ENCODE measurements at regions not wholly inside any gene's neighbourhood (a gene's known extent, or its start where the extent isn't known, plus 50 kb on each side); places are given as distances from the start of the nearest gene placed in this dataset.

DNA sequence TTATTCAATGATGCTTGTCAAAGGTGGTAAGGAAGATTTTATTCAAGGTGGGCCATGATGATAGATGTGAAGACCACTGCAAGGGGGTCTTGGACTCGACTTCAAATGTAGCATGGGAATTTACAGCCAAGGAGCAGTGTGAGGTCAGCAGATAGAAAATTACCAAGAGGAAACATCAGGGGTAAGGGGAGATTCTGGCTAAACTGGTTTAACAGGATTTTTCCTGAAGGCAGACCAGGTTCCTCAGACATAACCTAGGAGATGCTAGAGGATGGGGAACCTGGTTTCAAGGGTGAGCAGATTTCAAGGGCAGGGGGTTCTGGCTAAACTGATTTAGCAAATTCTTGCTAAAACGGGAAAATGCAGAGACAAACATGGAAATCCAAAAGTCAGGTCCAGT, 464.9 kb downstream of the TAFA4 start:
- no peak for DNase-seq (ENCODE audit: low read depth)

DNA sequence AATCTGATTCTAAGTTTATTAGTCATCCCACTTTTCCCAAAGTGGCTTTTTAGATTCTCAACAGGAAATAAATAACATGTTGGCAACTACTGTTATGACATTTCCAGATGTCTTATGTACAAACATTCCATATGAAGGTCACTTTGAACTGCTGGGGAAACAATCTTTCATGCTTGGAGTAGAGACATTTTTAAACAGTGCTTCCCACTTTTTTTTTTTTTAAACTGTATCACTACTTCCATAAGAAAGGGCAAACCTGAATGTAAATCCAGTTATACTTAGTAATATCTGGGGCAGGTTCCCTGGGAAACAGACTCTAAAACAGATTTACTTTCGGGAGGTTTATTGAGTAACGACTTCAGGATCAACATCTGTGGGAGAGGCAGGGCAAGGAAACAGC, 473.8 kb downstream of the TAFA4 start:
- no peak for DNase-seq (ENCODE audit: low read depth)

DNA sequence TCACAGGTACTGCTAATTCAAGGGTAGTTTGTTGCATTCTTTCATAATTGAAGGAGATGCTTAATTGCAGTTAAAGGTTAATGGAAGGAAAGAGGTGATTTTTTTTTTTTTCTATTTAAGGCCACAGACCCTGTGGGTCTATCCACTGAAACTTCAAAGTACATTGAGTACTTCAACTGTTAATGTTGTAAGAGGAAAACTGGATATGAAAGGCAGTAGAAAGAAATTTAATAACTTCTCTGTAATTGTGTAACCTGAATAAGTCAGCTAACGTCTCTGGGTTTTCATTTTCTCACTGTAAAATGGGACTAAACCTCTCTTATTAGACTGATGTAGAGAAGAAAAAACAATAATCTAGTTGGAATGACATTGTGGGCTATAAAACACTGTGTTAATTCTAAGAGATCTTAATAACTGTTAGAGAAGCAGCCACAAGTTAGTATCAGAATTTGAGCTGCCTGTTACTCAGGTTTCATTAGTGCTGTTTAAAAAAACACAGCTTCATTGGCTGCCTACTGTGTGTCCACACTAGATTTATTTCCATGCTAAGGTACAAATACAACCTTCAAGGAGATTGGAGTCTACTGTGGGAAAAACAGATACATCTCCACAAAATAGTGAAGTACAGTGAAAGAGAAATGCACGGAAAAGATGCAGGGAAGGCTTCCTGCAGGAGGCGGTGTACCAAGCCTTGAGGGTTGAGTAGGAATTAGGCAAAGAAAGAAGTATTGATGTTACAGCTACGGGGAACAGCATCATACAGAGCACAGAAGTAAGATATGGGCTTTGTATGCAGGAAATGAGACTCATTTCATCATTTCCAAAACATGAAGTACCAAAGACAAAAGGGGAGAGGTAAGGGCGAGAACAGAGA, 483.6 kb downstream of the TAFA4 start:
- DNase-seq (ENCODE audit: low read depth) = no peak

DNA sequence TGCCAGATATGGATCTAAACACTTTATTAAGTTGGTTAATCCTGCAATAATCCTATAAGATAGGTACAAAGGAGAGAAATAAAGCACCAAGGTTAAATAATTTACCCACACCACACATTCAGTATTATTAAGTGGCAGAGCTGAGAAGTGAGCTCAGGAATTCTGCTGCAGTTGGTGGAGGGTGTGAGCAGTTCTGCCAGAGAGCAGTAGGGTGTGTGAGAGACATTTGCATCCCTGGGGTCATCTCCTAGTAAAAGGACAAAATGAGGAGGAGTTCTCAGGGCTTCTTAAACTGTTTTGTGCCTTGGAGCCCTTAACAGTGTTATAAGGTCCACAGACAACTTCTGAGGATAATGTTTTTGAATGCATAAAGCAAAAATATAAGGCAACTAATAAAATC, 484.5 kb downstream of the TAFA4 start:
- DNase-seq (ENCODE audit: low read depth) = no peak

DNA sequence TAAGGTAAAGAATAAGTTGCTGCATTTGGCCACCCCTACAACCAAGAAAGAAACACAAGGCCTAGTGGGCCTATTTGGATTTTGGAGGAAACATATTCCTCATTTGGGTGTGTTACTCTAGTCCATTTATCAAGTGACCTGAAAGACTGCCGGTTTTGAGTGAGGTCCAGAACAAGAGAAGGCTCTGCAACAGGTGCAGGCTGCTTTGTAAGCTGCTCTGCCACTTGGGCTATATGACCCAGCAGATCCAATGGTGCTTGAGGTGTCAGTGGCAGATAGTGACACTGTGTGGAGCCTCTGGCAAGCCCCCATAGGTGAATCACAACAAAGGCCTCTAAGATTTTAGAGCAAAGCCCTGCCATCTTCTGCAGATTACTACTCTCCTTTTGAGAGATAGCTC, 491.3 kb downstream of the TAFA4 start:
- no peak for DNase-seq (ENCODE audit: low read depth)

DNA sequence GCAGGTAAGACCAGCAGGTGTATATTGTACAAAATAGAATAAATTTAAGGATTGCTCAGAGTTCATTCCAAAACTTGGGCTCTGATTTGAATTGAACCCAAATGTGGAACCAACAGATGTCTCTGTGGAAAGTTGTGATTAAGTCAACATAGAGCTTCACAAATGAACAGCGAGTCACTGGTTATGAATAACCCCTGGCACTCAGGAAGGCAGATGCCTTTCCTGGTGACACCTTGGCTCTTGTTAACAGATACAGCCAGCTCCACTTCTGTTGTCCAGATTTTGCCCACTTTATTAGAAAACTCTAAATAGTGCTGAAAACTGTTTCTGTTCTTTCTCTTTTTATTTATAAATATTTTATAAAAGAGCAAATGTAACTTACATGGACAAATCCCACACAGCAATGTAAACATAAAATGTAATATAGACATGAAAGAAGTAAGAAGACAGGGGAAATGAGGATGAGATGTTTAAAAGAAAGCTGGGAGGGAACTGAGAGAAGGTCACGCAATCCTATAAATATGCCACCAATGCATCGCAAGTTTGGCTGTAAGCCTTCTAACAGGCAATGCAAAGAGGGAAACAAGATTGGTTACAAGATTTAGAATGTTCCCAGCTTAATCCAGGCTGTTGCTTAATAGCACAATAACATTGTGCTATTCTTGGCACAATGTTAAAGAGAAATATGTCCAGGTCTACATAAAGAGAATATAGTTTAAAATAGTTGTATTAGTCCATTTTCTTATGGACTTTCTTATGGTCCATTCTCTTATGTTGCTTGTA, 495.5 kb downstream of the TAFA4 start:
- DNase-seq (ENCODE audit: low read depth) = no peak

DNA sequence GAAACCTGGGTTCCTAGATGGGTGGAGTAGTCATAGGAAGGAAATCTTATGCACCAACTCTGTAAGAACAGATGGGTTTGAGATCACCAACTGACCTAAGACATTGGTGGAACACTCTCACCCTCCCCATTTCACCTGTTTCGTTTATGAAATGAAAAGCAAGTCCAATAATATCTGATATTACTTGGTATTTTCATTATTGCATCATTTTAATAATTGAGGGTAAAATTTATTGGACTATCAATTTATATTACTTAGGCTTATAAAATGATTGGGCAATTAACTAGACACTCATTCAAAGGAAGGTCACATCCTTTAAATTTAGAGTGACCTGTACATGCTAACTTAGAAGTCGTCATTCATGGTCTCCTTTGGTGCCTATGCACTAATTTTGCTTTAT, 503.9 kb downstream of the TAFA4 start:
- DNase-seq (ENCODE audit: low read depth) = no peak

DNA sequence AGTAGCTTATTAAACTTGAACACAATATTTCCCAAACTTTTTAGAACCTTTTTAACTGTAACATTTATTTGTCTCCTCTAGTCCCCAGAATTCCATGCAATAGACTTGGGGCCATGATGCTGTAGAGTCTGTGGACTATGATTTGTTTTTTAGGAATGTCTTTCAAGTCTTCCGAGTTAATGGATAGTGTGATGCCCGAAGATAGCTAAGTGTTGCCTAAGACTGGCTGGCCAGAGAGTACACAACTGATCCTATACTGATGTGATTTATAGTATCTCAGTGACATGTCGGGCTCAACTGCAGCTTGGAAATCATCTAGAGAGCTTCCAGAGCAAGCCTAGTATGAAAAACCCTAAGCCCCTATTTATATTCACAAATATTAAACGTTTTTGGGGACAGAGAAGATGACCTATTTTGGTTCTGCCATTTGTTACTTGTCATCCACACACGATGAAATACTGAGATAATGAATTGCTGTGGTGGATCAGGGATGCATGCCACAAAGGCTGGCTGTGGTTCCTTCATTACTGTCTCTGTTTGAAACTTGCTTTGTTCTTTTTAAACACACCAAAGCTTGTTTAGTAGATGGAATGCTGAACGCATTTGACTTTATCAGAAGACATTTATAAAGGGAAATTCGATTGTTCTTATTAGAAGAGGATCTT, 507.4 kb downstream of the TAFA4 start:
- no peak for DNase-seq (ENCODE audit: low read depth)

DNA sequence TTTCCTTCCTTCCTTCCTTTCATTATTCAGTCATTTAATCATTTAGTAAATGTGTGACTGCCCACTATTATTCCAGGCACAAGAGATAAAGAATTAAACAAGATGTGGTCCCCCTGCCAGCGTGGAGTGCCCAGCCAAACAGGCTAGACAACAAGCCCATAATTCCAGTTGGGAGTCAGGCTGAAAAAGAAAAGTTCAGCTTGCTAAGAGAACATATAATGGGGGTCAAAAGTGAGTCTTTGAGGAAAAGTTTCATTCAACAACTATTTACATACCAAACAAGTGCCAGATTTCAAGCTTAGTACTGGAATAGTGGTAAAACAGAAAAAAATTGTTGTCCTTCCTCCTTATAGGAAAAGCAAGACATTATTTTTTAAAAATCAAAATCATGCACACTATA, 523.7 kb downstream of the TAFA4 start:
- DNase-seq (ENCODE audit: low read depth) = no peak

DNA sequence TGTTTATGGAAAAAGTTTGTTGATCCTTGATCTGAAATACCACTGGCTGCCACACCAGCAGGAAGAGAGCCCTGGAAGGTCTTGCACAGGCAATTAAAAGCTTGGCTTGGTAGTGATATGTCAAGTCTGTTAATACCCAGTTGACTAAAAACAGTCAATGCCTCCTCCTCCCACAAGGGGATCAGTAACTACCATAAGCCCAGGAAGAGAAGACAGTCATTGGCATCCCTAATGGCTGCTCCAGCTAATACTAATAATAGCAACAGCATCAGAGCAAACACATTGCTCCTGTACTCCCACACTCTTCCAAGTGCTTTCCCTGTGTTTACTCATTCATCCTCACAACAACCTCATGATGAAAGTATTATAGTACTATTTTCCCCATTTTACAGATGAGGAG, 528.6 kb downstream of the TAFA4 start:
- no peak for DNase-seq (ENCODE audit: low read depth)

DNA sequence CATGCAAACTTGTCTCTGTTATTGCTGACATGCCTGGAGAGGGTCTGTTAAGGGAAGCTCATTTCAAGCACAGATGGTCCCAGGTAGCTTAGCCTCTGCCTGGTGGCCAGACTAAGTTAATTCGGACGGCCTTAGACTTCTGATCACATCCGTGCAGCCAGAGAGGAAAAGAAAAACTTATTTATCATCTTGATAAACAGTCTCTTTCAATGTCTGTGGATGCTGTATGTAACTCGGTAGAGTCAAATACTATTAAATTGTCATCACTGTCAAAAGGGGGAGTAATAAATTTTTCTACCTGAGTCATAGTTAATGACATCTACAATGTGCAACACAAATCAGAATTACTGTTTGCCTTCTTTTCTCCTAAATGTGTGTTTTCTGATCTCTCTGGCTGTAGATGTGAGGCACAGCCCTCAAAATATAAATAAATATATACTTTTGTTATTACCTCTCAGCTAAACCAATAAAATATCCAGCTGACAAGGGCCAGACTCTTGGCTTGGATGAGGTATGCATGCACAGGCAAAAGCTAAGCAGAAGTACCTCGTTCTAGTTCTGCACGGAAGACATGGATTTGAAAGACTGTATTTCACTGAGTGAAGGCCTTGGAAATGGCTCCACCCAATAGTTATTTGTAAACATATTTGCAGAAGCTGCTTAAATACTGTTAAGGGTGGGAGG, 530.0 kb downstream of the TAFA4 start:
- DNase-seq (ENCODE audit: low read depth) = no peak

DNA sequence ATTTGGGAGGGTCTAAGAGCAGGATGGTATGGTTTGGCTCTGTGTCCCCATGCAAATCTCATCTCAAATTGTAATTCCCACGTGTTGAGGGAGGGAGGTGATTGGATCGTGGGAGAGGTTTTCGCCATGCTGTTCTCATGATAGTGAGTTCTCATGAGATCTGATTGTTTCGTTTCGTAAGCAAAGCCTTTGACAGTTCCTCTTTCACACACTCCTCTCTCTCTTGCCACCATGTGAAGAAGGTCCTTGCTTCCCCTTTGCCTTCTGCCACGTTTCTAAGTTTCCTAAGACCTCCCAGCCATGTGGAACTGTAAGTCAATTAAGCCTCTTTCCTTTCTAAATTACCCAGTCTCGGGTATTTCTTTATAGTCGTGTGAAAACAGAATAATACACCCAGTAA, 553.7 kb downstream of the TAFA4 start:
- DNase-seq (ENCODE audit: low read depth) = no peak

DNA sequence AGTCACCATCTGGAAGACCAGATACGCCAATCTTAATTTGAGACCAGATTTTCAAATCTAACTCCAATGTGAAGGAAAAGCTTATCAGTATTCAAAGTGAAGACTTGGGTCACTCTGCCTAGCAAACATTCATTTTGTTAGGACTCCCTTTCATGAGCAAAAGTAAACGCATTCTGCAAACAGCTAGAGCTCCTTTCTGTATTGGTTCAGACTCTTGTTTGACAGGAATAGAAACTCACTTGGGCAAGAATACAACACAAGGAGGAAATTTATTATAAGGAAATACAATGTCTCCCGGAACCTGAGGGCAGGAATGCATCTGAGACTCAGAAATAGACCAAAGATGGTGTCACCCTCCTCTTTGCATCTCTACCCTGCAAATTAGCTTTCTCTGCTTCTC, 558.6 kb downstream of the TAFA4 start:
- no peak for DNase-seq (ENCODE audit: low read depth)

DNA sequence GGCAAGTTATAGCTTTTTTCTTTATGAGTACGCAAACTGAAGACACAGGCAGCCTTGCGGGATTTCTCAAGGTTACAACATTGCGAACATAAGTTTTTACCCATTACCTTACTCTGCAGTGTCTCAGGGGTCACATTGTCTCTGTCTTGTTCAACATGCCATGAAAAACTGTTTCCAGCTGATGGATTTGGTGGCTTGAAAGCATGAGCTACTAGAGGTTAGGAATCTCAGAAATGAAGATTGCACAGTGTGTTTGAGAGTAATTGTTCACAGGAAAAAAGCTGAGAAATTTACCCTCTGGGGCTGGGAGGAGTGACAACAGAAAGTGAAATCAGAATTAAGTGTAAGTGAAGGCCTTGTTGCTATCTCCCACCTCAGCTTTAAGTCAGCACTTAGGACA, 568.6 kb downstream of the TAFA4 start:
- no peak for DNase-seq (ENCODE audit: low read depth)

DNA sequence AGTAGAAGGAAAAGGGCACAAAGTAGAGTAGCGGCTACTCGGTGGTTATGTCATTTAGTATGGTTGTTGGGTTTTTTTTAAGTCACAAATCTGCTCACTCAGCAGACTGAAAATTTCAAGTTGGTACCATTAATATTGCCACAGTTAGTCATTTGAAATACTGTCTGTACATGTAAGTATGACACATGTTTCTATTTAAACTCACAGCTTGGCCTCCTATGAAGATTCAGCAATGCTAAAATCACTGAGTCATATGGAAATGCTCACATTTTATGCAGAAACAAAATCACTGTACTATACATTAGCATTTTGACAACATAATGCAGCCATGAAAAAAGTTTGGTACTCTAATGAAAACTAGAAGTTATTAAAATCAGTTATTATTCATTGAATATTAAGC, 571.9 kb downstream of the TAFA4 start:
- no peak for DNase-seq (ENCODE audit: low read depth)

DNA sequence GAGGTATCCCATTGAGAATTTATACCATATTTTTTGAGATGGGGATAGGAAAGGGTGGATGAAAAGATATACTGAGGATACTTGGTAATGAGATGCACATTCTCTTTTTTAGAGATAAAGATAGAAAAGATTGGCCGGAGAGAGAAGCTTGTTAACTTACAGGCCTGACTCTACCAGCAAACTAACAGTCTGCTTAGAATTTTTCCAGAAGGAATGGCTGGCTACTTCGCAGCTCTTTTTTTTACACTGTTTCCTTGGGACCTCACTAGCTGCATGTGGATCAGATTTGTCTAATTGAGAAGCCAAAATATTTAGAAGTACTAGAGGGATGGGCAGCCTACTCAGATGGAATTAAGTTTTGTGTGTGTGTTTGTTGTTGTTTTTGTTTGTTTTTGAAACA, 586.6 kb downstream of the TAFA4 start:
- no peak for DNase-seq (ENCODE audit: low read depth)

DNA sequence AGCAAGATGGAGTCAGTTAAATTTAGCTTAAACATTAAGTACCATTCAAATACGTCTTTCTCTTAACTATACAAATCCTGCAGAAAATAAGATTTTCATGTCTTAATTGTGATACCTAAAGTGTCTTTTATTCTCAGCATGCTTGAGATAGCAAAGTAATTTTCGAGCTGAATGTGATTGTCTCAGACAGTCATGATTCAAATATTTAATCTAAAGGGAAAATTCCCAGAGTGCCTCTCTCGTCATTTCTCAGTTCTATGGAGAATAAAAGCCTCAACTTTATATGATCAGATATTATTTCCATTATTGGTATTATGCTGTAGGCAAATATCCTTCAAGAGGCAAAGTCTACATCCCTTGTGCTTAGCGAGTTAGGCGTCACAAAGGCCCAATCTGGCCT, 589.9 kb downstream of the TAFA4 start:
- no peak for DNase-seq (ENCODE audit: low read depth)

DNA sequence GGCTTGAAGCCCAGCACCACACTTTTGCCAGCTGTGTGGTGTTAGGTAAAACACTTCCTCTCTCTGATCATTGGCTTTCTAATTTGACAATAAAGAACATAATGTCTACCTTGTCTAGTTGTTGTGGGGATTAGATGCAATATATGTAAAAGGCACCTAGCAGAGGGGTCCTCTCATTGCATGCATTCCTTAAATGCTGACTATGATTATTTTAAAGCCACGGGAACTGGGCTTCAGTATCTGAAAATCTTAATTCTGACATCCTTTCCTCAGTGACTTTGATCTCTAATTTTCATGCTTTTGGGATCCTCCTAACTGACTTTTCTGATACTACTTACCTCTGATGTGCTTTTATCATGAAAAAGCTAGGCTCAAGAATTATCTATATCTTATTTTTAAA, 596.3 kb downstream of the TAFA4 start:
- DNase-seq (ENCODE audit: low read depth) = no peak

DNA sequence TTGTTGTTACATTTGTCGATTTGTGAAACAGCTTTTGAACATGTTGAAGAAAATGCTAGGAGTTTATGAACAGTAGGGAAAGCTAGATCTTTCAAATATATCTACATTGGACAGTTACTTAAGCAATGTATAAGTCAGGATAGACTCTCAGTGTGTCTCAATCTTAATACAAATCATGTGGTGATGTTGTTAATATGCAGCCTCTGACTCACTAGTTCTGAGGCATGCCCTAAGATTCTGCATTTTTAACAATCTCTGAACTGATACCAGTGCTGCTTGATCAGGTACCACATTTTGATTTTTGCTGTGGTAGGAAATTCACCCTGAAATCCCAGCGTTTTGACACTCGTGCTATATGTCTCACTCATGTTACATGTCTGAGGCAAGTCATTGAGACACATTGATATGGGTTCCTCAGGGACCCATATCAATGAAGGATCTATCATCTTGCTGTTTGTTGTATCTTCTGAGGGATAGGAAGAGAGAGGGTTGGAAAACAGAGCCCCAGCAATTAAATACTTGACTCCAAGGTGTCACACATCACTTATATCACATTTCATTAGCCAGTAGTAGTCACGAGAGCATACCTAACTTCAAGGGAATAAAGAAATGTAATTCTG, 597.9 kb downstream of the TAFA4 start:
- no peak for DNase-seq (ENCODE audit: low read depth)

DNA sequence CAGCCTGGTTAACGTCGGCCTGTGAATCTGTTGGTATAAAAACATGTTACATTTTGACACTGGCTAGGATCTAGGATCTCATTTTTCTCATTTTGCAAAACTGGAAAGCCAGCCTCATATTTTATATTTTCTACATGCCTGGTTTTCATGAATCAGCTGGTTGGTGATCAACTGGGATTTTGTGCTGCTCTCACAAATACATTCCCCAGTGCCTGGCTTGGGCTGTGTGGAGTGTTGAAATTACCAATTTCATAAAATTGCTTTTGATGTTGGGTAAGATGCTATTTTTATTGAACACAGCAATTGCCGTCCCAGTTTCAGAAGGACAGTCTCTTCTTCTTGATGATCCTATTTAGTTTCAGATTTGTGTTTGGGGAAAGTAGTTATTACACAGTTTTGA, 604.3 kb downstream of the TAFA4 start:
- DNase-seq (ENCODE audit: low read depth) = no peak

DNA sequence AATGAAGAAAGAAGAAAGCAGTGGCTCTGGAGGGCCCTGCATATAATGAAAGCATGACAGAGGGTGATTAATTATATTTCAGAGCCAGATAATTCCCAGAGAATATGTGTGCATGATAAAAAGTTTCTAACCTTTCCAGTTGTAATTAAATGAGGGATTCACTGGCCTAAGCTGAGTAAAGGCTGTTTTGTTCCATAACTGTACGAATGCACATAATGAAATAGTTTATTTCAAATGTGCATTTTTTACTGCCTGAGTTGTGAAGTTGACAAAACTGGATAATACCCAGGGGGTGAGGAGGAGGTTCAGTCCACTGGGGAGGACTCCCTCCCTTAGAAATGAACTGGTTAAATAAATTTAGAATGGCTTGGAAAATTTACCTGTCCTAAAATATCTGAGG, 616.4 kb downstream of the TAFA4 start:
- no peak for DNase-seq (ENCODE audit: low read depth)

DNA sequence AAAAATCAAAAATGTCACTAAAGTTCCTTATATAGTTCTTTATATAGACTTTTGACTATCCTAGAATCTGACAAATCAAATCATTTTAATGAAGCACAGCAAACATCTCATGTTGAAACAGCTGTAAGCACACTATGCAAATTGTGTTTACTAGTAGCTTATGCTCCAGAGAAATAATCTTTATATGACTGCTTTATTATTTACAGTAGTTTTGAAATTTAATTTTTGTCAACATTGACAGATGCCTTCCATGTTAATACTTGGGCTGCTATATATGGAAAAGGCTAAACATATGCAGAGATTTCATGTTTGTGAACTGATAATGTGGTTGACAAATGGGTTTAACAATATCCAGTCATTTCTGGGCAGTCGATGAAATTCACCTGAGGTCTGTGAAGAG, 616.8 kb downstream of the TAFA4 start:
- no peak for DNase-seq (ENCODE audit: low read depth)

Measured in GM04504 (cell line).